Thoracic aorta (tissue), 2 donors: ENCODE measurements at regions not wholly inside any gene's neighbourhood (a gene's known extent, or its start where the extent isn't known, plus 50 kb on each side); places are given as distances from the start of the nearest gene placed in this dataset.

Source experiments
- ATAC-seq: fragments of 150-250 bp; one replicate; pipeline ENCODE4 v1.8.0; 2017; ENCODE audit warnings: low read depth; ENCODE audit not compliant: insufficient number of reproducible peaks, low FRiP score
- DNase-seq: peaks from one replicate; pipeline ENCODE4 v3.0.0-alpha.2; 2020; ENCODE audit warnings: low spot score
- H3K27ac ChIP-seq, 2 donors: fragments of 200-600 bp; sonication (generic); 1 replicate in 1 of 2; 2 replicates in 1 of 2; pipeline ENCODE4 v1.5.1; 2016; ENCODE audit warnings: mild to moderate bottlenecking in 2 of 2, moderate library complexity in 2 of 2
- H3K27me3 ChIP-seq: fragments of 200-600 bp; sonication (generic); replicated peaks from 2 replicates; pipeline ENCODE4 v1.6.0; 2016; ENCODE audit warnings: mild to moderate bottlenecking; ENCODE audit not compliant: insufficient read depth
- H3K36me3 ChIP-seq: fragments of 200-600 bp; sonication (generic); one replicate; pipeline ENCODE4 v1.5.1; 2016
- H3K4me1 ChIP-seq, 2 donors: fragments of 200-600 bp; sonication (generic); 1 replicate in 1 of 2; 2 replicates in 1 of 2; pipeline versions ENCODE4 v1.5.1 to v1.6.0; 2016; ENCODE audit warnings: low read depth in 2 of 2, mild to moderate bottlenecking in 1 of 2; ENCODE audit not compliant: control insufficient read depth in 1 of 2
- H3K4me3 ChIP-seq: fragments of 200-600 bp; sonication (generic); 2 replicates; pipeline ENCODE4 v1.5.1; 2016; ENCODE audit warnings: mild to moderate bottlenecking
- H3K9me3 ChIP-seq: fragments of 200-600 bp; sonication (generic); 2 replicates; pipeline ENCODE4 v1.5.1; 2016
- CTCF ChIP-seq: fragments of 200-600 bp; sonication (generic); IDR thresholded peaks from one replicate; pipeline ENCODE4 v1.5.1; 2019; ENCODE audit warnings: antibody characterized with exemption

- Histone ChIP-seq H3K27ac (no peak overlapping the region), H3K4me1 (no peaks in the 10 kb centered on the region), H3K27me3 (no peaks in the 10 kb centered on the region), H3K9me3 (no peaks in the 10 kb centered on the region), H3K4me3 (no peak overlapping the region), H3K36me3 (no peaks in the 10 kb centered on the region)
- DNase-seq (no peak), ATAC-seq (no peak)
- no peak for TF ChIP-seq CTCF
Observed at GRCh38 chr21:26412885-26413284, 160.2 kb downstream of the CYYR1 start.

GRCh38 chr21:26409735-26410134 lies 163.4 kb downstream of the CYYR1 start:
- no peak overlapping the region for H3K4me3 ChIP-seq
- no peak overlapping the region for H3K27ac ChIP-seq
- no peaks in the 10 kb centered on the region for H3K36me3 ChIP-seq
- H3K27me3 ChIP-seq: no peaks in the 10 kb centered on the region
- peaks cover 0 to 10% of the 10 kb centered on the region in 2 donors for H3K4me1 ChIP-seq
- ATAC-seq (no peak), DNase-seq (no peak)
- no peaks in the 10 kb centered on the region for H3K9me3 ChIP-seq
- no peak for TF ChIP-seq CTCF

- no peak for DNase-seq
- no peaks in the 10 kb centered on the region for H3K9me3 ChIP-seq
- H3K36me3 ChIP-seq: no peaks in the 10 kb centered on the region
- H3K4me1 ChIP-seq: peaks cover 0 to 10% of the 10 kb centered on the region in 2 donors
- no peaks in the 10 kb centered on the region for H3K27me3 ChIP-seq
- no peak for ATAC-seq
- TF ChIP-seq CTCF: no peak
- no peak overlapping the region for H3K4me3 ChIP-seq
- no peak overlapping the region for H3K27ac ChIP-seq
Observed at GRCh38 chr21:26408511-26408910, 164.6 kb downstream of the CYYR1 start.

GRCh38 chr21:26406526-26406925 lies 166.6 kb downstream of the CYYR1 start:
- Histone ChIP-seq H3K4me1 (peaks cover 0 to 10% of the 10 kb centered on the region in 2 donors), H3K9me3 (no peaks in the 10 kb centered on the region), H3K4me3 (no peak overlapping the region), H3K36me3 (no peaks in the 10 kb centered on the region), H3K27me3 (no peaks in the 10 kb centered on the region), H3K27ac (no peak overlapping the region)
- ATAC-seq: no peak
- TF ChIP-seq CTCF: no peak
- DNase-seq: no peak

- no peaks in the 10 kb centered on the region for H3K27me3 ChIP-seq
- H3K4me1 ChIP-seq: peaks cover 0 to 10% of the 10 kb centered on the region in 2 donors
- no peak overlapping the region for H3K27ac ChIP-seq
- ATAC-seq: no peak
- no peak for TF ChIP-seq CTCF
- no peaks in the 10 kb centered on the region for H3K9me3 ChIP-seq
- no peak for DNase-seq
- peak overlapping the region; percentile 32 for H3K4me3 ChIP-seq
- H3K36me3 ChIP-seq: no peaks in the 10 kb centered on the region
Observed at GRCh38 chr21:26405735-26406361, 167.2 kb downstream of the CYYR1 start.
